HFFc6 (cell line): ENCODE measurements at regions not wholly inside any gene's neighbourhood (a gene's known extent, or its start where the extent isn't known, plus 50 kb on each side); places are given as distances from the start of the nearest gene placed in this dataset.

Experiments used
- DNase-seq: peaks from one replicate; pipeline ENCODE4 v3.0.0-alpha.2; 2018
- H3K27ac Mint-ChIP-seq: 2 replicates; pipeline ENCODE4 v1.8.0; 2020; ENCODE audit warnings: mild to moderate bottlenecking, mixed read lengths
- H3K27me3 Mint-ChIP-seq: 2 replicates; pipeline ENCODE4 v1.8.0; 2021; ENCODE audit warnings: mild to moderate bottlenecking, moderate library complexity, mixed read lengths; ENCODE audit not compliant: insufficient read depth
- H3K36me3 Mint-ChIP-seq: 2 replicates; pipeline ENCODE4 v1.8.0; 2021; ENCODE audit warnings: low read depth, mixed read lengths
- H3K4me1 Mint-ChIP-seq: 2 replicates; pipeline ENCODE4 v1.8.0; 2020; ENCODE audit warnings: low read depth, mixed read lengths
- H3K4me3 Mint-ChIP-seq: 2 replicates; pipeline ENCODE4 v1.8.0; 2020; ENCODE audit warnings: mild to moderate bottlenecking, moderate library complexity, mixed read lengths
- H3K9me3 Mint-ChIP-seq: 2 replicates; pipeline ENCODE4 v1.8.0; 2020; ENCODE audit warnings: mild to moderate bottlenecking, mixed read lengths
- CTCF ChIP-seq: fragments of 200-600 bp; sonication (generic); IDR thresholded peaks from 2 replicates; pipeline ENCODE4 v1.5.0; 2021; ENCODE audit warnings: antibody characterized with exemption, mild to moderate bottlenecking

DNA sequence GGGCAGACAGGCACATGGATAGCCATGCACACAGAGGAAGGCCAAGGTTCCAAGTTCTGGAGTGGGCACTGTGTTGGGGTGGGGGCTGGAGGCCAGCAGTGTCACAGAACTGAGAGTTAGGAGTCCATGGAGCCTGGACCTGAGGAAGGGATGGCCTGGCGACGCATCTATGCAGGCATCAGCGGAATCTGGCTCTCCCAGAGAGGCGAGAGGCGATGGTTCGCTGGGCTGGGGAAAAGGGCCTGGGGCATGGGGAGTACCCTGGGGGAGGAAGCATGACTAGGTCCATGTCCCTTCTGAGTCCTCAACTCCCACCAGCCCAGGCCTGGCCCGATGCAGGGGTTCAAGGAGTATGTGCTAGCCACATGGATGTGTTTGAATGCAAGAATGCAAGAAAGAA, 192.8 kb upstream of the LINGO1 start:
- Mint-ChIP-seq H3K27me3 (peaks cover 48% of the 10 kb centered on the region), H3K36me3 (no peaks in the 10 kb centered on the region), H3K4me3 (no peak overlapping the region), H3K9me3 (no peaks in the 10 kb centered on the region), H3K4me1 (peaks cover 9% of the 10 kb centered on the region), H3K27ac (no peak overlapping the region)
- TF ChIP-seq CTCF = no peak
- DNase-seq = no peak

DNA sequence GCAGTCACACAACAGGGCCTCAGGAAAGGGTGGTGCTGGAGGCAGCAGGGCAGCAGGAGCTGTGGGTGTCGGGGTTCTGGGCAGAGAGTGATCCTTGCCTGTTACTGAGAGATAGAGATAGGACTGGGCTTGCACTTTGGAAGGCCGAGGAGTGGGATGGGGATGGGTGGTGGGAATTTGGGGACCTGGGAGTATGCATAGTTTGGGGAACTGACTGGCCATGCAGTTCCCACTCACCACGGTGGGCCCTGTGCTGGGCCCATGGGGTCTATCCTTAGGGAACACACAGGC, 192.5 kb upstream of the LINGO1 start:
- Mint-ChIP-seq H3K36me3 (no peaks in the 10 kb centered on the region), H3K27ac (no peak overlapping the region), H3K9me3 (no peaks in the 10 kb centered on the region), H3K27me3 (peaks cover 52% of the 10 kb centered on the region), H3K4me1 (peaks cover 6% of the 10 kb centered on the region), H3K4me3 (no peak overlapping the region)
- no peak for TF ChIP-seq CTCF
- no peak for DNase-seq

DNA sequence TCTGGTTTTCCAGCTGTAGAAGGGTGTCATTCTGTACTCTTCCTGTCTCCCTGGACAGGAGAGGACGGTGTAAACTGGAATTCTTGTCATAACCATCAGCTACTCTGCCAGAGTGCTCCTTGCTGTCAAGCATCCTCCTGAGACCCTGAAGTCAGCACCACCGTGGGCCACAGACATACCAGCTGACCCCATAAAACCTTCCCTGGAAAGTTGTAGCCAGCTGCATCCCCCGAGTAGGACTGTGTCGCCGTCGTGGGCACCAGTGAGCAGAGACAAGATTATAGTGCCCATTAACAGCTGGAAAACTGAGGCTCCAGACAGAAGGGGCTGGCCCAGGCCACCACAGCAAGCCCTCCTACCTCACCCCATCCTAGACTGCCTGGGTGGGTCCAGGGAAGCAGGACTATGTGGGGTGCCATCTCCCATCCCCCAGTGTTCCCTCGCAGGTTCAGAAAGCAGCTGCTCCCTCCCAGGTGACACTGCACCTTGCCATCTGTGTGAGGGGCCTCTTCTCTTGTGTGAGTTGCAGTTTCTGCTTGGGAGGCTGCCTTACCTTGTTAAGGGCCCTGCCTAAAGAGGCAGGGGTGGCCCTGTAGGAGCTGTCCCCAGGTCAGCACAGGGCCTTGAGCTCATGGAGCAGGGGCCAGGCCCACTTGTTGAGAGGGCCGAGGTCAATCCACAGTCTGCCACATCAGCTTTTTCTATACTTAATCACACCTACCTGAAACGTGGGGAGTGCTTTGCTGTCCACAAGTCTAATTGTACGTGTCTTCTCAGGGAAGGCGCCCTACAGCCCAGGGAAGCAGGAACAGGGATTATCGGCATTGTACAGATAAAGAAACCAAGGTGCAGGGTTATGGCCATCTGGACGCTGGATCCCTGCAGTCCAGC, 191.9 kb upstream of the LINGO1 start:
- Mint-ChIP-seq H3K36me3 (no peaks in the 10 kb centered on the region), H3K4me3 (no peak overlapping the region), H3K4me1 (no peaks in the 10 kb centered on the region; the same call in 1 of the 2 replicates), H3K27ac (no peak overlapping the region), H3K9me3 (no peaks in the 10 kb centered on the region), H3K27me3 (peaks cover 48% of the 10 kb centered on the region)
- no peak for DNase-seq
- no peak for TF ChIP-seq CTCF

DNA sequence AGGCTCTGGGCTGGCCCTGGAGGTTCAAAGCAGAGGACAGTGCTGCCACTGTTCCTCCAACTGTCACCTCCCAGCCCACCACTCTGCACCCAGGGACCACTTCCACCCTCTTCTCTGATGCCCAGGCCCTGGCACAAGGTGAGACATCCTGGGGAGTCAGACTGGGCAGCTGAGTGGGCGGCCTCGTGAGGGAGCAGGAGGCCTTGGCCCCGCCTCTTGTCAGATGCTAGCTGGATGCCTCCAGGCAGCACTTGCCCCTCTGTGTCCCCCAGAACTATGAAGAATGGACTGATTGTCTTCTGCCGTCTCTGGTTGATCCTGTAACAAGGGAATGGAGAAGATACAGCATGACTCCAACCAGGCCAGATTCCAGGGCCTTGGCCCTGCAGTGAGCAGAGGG, 191.0 kb upstream of the LINGO1 start:
- Mint-ChIP-seq H3K27ac (no peak overlapping the region), H3K9me3 (no peaks in the 10 kb centered on the region), H3K4me3 (no peak overlapping the region), H3K4me1 (no peaks in the 10 kb centered on the region), H3K36me3 (no peaks in the 10 kb centered on the region), H3K27me3 (peaks cover 45% of the 10 kb centered on the region)
- TF ChIP-seq CTCF = no peak
- DNase-seq = no peak

GRCh38 chr15:77822631-77823230, 190.0 kb upstream of the LINGO1 start:
- no peak overlapping the region for H3K4me3 Mint-ChIP-seq
- H3K27me3 Mint-ChIP-seq = peaks cover 47% of the 10 kb centered on the region

More at GRCh38 chr15:77822631-77823230, 190.0 kb upstream of the LINGO1 start:
- no peak for DNase-seq
- TF ChIP-seq CTCF = no peak
- Mint-ChIP-seq H3K36me3 (no peaks in the 10 kb centered on the region), H3K9me3 (no peaks in the 10 kb centered on the region), H3K27ac (no peak overlapping the region), H3K4me1 (no peaks in the 10 kb centered on the region)
